Stimulated activated CD4-positive, alpha-beta T cell treated with anti-CD3 and anti-CD28 coated beads, Interleukin-1b, Interleukin-23, amount 100 ng/mL, for 4 hours (primary cell): ENCODE measurements at regions not wholly inside any gene's neighbourhood (a gene's known extent, or its start where the extent isn't known, plus 50 kb on each side); places are given as distances from the start of the nearest gene placed in this dataset.
"Not testable (repeated sequence)": the region's sequence is repeated elsewhere in the genome, so short reads cannot be mapped to it uniquely, and the experiment has no call there.

Experiments used
- DNase-seq, 2 donors: peaks; one replicate each; pipeline ENCODE4 v3.0.0-alpha.2; 2020; ENCODE audit warnings: low read depth in 2 of 2

- DNase-seq, result not testable (repeated sequence)
Measured at GRCh38 chr3:110001905-110002304, 664.6 kb upstream of the DPPA4 start.

DNA sequence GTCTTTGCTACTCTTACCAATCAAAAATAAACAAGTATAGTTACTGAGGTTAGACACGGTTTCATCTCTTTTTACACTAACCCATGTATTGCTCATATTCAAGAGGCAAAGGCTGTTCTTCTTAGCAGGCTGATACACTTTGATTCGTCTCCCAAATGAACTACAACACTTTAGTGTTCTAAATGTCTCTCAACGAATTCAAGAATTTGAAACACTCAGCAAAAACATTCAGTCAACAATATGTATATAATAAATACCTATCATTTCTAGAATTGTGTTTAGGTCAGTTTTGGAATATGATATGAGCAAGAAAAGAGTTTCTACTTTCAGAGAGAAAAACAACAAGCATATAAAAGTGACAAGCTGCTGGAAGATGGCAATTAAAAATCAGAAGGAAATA lies 669.6 kb upstream of the DPPA4 start:
- no peak for DNase-seq

DNA sequence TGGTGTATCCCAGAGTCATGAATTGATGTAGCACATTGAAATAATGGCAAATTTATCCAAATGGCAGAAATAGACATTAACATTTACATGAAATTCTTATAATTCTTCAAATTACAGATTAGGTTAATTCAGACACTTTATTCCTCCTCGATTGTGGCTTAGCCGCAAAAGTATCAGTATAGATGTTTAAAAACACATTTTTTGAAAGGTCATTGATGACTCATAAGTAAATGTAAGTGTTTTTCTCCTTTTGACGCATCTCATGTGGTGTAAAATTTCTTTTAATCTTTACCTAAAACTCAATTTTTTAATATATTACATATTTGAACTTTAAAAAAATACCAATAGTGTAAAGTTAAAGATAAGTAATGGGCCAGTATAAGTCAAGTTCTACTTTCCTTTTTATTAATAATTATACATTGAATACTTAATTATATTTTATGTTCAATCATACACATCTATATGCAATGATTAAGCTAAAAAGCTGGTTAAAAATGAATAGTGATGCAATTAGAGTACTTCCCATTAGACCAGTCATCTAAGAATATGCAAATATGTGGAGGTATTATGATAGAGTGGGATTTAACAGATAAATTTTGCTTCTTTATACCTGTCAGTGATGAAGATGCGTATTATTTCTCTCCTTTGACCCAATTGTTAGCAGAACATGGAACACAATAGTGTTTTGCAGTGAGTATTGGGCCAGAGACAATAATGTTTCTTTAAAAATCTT lies 678.1 kb upstream of the DPPA4 start:
- no peak for DNase-seq

DNA sequence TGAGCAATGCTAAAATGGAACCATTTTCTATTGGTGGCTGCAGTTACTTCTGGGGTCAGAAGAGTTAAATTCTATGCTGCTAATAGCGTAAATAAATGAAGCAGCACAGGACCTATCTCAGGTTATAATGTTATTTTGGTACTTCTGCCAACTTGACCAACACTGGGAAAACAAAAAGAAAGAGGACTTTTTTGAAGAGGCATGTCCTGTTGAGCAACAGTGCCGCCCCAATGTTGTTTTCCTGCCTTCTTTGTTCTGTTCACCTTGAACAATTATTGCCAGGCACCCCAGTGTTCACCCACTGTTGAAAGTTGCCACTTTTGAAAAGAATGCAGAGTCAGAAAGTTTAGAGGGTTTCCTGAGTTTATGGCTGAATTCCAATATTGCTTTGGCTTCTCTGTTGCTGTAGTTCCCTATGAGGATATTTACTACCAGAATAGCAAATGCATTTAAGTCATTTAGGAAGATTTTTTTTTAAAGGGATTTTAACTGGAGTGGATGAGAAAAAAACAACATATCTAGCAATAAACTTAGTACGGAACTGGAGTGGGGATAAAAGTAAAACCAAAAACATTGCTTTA lies 679.0 kb upstream of the DPPA4 start:
- no peak for DNase-seq

GRCh38 chr3:110017304-110017703 lies 680.0 kb upstream of the DPPA4 start:
- DNase-seq, result no peak

GRCh38 chr3:110021659-110022058 lies 684.3 kb upstream of the DPPA4 start:
- no peak for DNase-seq

DNA sequence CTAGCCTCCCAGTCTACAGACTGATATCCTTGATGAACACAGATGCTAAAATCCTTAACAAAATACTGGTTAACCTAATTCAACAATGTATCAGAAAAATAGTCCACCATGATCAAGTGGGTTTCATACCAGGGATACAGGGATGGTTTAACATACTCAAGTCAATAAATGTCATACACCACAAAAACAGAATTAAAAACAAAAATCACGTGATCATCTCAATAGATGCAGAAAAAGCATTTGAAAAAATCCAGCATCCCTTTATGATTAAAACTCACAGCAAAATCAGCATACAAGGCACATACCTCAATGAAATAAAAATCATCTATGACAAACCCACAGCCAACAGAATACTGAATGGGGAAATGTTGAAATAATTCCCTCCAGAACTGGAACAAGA lies 685.7 kb upstream of the DPPA4 start:
- not testable (repeated sequence) for DNase-seq

DNA sequence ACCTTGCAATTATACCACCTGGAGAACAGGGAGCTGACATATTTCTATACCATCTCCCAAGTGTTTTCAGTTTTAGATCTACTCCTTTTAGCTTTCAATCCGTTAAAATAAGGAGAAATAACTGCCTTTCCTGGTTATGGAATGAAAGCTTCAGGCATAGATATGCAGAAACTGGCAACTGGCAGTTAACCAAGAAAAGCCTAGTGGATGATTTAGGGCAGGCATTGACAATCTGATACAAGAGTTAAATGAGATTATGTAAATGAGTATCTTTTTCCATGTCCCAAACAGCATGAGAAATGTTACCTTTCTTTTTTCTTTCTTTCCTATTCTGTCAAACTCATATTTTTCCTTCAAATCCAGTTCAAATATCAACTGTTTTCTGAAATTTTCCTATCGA lies 689.1 kb upstream of the DPPA4 start:
- DNase-seq, result no peak

GRCh38 chr3:110027446-110028080 lies 690.2 kb upstream of the DPPA4 start:
- no peak for DNase-seq

- no peak for DNase-seq
Measured at GRCh38 chr3:110031975-110032374, 694.6 kb upstream of the DPPA4 start.

- no peak for DNase-seq
Measured at GRCh38 chr3:110059431-110059830, 722.1 kb upstream of the DPPA4 start.

DNA sequence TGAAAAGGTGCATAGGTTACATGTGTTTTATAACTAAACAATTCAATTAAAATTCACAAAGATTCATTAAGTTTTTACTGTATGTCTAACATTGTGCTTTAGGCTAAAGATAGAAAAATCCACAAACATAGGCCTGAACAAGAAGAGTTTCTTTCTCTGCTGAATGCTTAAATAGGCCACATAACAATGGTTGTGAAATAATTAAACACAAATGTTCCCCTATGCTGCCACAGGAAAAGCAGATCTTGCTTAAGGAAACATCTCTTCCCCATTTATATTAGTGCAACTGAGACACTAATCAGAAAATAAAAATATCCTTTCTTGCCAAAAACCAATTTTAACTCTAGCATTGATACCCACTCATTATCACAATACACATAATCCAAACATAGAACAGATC lies 725.4 kb upstream of the DPPA4 start:
- no peak for DNase-seq

DNA sequence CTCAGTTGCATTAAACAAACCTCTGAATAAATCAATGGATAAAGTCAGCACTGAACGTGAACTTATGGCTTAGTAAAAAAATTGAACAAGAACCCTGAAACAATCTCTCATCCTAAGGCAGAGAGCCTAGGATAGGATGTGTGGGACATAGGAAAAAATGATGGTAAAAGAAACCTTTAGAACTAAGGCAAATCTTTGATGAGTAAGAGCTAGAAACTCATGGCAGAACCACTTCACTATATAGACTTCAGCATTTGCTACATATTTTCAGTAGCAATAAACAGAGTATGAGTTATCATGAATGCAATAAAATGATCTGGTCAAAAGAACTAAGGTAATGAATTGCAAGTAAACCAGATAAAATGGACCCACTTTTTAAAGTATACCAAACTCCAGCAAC lies 725.8 kb upstream of the DPPA4 start:
- no peak for DNase-seq

DNA sequence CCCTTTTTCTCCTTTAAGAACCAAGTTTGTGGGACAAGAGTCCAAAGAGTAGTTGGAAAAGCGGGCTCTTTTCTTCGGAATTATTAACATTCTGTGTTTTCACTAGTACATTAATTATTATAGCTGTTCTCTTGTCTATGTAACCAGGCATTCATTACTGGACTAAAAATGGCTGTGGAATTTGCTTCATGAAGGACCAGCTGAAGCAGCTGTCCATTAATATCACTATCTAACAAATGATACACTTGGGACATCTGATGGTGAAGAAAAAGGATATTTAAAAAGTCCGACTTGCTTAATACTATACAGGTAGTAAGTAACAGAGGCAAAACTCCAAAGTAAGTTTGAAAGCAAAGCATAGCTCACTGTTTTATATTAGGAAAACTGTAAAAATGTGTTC lies 728.9 kb upstream of the DPPA4 start:
- no peak for DNase-seq

- no peak for DNase-seq
Measured at GRCh38 chr3:110067527-110067926, 730.2 kb upstream of the DPPA4 start.

DNA sequence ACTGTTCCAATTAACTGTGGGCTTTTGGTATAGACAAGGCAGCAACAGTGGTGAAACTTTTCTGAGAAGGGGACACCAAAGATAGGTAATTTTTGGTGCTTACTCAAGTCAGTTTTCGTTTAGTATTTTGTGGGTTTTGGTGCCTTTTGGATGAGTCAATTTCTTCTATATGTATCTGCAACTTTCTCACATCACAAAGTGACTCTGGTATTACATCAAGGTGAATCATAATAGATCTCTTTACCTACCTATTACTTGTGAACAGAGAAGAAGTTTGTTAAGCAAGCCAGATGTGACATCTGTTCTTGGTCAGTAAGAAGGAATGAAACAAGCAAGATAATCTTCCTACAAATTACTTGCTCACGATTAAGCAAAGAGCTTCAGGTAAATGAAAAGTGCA lies 732.4 kb upstream of the DPPA4 start:
- no peak for DNase-seq

- no peak for DNase-seq
Measured at GRCh38 chr3:110070161-110070916, 733.0 kb upstream of the DPPA4 start.

- no peak for DNase-seq
Measured at GRCh38 chr3:110074095-110074494, 736.7 kb upstream of the DPPA4 start.

GRCh38 chr3:110077093-110077492 lies 739.7 kb upstream of the DPPA4 start:
- DNase-seq, result no peak

- DNase-seq, result no peak
Measured at GRCh38 chr3:110093411-110093810, 756.1 kb upstream of the DPPA4 start.

DNA sequence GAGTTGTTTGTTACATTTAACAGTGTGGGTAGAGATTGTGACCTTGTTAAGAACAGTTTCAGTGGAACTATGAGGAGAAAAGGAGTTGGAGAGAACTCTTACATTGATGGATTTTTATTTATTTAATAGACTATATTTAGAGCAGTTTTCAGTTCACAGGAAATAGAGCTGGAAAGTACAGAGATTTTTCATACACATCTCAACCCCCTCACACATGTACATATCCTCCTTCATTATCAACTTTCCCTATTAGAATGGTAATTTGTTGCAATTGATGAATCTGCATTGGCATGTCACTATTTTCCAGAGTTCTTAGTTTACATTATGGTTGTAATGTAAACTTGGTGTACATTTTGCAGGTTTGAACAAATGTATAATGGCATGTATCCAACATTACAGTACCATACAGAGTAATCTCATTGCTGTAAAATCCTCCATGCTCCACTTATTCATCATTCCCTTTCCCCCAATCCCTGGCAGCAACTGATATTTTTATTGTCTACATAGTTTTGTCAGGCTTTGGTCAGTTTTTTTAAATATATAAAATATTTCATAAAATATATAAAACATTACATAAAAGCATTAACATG lies 756.6 kb upstream of the DPPA4 start:
- DNase-seq, result no peak

- DNase-seq, result no peak
Measured at GRCh38 chr3:110099711-110100110, 762.4 kb upstream of the DPPA4 start.
